ENCODE measurements at regions not wholly inside any gene's neighbourhood (a gene's known extent, or its start where the extent isn't known, plus 50 kb on each side); places are given as distances from the start of the nearest gene placed in this dataset.

DNA sequence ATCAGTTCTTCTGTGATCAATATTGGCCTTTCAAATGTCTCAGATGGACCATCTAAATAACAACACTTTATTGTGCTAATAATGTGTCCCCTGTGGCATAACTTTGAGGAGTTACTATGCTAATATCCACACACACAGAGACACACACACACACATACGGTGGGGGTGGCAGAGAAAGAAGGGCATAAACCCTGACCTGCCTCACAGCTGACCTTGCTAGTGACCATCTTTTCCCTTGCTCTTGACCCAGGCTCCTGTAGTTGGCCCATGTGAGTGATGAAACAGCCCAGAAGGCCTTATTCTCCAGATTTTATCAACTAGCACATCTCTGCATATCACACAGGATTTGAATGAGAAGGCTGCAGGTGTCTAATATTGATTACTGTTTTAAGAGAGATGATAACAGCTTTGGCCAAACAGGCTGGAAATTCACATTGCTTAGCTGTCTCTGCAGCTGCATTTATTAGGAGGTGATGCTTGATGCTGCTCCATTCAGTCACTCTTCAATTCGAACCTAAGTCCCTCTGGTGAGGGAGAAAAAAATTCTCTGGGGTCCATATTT lies 176.4 kb downstream of the ACTR3 start:
- Histone ChIP-seq H3K4me3 (ENCODE audit: low read depth in 1 of 3, low read length in 3 of 3) (no peak overlapping the region), H3K4me1 (ENCODE audit: control insufficient read depth in 4 of 4, insufficient read depth in 4 of 4, low read length in 3 of 4) (peaks cover 0 to 8% (median 5%) of the 10 kb centered on the region in 4 donors), H3K27ac (ENCODE audit: low read depth in 1 of 2, low read length in 2 of 2) (no peak overlapping the region), H3K36me3 (ENCODE audit: control insufficient read depth in 4 of 4, insufficient read depth in 3 of 4, low read depth in 1 of 4, low read length in 3 of 4) (no peaks in the 10 kb centered on the region), H3K27me3 (ENCODE audit: control insufficient read depth in 4 of 4, insufficient read depth in 4 of 4, low read length in 3 of 4) (no peaks in the 10 kb centered on the region), H3K9me3 (ENCODE audit: control insufficient read depth in 4 of 4, low read length in 3 of 4) (no peaks in the 10 kb centered on the region), H3K9ac (ENCODE audit: low read depth in 1 of 2, low read length in 2 of 2) (no peak overlapping the region)
- DNase-seq (ENCODE audit: low spot score) = no peak
- WGBS = 67% methylated on average over 2 of the region's 2 CpGs
- TF ChIP-seq TAF1 (conservative IDR thresholded peaks at IDR 0.05) (no peak), HNF4A (conservative IDR thresholded peaks at IDR 0.05) (no peak), NR2F2 (IDR thresholded peaks at IDR 0.05) (no peak), EGR1 (IDR thresholded peaks at IDR 0.05; ENCODE audit: low read depth in 2 of 2) (no peak), GABPA (IDR thresholded peaks at IDR 0.05 in 1 of 2, conservative IDR thresholded peaks at IDR 0.05 in 1 of 2) (no peak), RAD21 (IDR thresholded peaks at IDR 0.05) (no peak), HNF4G (IDR thresholded peaks at IDR 0.05) (no peak), JUND (IDR thresholded peaks at IDR 0.05) (no peak), RXRA (IDR thresholded peaks at IDR 0.05) (no peak), FOXA1 (IDR thresholded peaks at IDR 0.05) (no peak), FOXA2 (IDR thresholded peaks at IDR 0.05) (no peak), SP1 (IDR thresholded peaks at IDR 0.05) (no peak)
- TF ChIP-seq, protein P1, sequence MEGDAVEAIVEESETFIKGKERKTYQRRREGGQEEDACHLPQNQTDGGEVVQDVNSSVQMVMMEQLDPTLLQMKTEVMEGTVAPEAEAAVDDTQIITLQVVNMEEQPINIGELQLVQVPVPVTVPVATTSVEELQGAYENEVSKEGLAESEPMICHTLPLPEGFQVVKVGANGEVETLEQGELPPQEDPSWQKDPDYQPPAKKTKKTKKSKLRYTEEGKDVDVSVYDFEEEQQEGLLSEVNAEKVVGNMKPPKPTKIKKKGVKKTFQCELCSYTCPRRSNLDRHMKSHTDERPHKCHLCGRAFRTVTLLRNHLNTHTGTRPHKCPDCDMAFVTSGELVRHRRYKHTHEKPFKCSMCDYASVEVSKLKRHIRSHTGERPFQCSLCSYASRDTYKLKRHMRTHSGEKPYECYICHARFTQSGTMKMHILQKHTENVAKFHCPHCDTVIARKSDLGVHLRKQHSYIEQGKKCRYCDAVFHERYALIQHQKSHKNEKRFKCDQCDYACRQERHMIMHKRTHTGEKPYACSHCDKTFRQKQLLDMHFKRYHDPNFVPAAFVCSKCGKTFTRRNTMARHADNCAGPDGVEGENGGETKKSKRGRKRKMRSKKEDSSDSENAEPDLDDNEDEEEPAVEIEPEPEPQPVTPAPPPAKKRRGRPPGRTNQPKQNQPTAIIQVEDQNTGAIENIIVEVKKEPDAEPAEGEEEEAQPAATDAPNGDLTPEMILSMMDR (IDR thresholded peaks at IDR 0.05; ENCODE audit: low read depth, low read length, missing input control) = no peak
- TF ChIP-seq, protein P2, sequence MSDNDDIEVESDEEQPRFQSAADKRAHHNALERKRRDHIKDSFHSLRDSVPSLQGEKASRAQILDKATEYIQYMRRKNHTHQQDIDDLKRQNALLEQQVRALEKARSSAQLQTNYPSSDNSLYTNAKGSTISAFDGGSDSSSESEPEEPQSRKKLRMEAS (IDR thresholded peaks at IDR 0.05) = no peak
- TF ChIP-seq, protein P3, sequence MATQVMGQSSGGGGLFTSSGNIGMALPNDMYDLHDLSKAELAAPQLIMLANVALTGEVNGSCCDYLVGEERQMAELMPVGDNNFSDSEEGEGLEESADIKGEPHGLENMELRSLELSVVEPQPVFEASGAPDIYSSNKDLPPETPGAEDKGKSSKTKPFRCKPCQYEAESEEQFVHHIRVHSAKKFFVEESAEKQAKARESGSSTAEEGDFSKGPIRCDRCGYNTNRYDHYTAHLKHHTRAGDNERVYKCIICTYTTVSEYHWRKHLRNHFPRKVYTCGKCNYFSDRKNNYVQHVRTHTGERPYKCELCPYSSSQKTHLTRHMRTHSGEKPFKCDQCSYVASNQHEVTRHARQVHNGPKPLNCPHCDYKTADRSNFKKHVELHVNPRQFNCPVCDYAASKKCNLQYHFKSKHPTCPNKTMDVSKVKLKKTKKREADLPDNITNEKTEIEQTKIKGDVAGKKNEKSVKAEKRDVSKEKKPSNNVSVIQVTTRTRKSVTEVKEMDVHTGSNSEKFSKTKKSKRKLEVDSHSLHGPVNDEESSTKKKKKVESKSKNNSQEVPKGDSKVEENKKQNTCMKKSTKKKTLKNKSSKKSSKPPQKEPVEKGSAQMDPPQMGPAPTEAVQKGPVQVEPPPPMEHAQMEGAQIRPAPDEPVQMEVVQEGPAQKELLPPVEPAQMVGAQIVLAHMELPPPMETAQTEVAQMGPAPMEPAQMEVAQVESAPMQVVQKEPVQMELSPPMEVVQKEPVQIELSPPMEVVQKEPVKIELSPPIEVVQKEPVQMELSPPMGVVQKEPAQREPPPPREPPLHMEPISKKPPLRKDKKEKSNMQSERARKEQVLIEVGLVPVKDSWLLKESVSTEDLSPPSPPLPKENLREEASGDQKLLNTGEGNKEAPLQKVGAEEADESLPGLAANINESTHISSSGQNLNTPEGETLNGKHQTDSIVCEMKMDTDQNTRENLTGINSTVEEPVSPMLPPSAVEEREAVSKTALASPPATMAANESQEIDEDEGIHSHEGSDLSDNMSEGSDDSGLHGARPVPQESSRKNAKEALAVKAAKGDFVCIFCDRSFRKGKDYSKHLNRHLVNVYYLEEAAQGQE (IDR thresholded peaks at IDR 0.05) = no peak
- TF ChIP-seq, protein P4, sequence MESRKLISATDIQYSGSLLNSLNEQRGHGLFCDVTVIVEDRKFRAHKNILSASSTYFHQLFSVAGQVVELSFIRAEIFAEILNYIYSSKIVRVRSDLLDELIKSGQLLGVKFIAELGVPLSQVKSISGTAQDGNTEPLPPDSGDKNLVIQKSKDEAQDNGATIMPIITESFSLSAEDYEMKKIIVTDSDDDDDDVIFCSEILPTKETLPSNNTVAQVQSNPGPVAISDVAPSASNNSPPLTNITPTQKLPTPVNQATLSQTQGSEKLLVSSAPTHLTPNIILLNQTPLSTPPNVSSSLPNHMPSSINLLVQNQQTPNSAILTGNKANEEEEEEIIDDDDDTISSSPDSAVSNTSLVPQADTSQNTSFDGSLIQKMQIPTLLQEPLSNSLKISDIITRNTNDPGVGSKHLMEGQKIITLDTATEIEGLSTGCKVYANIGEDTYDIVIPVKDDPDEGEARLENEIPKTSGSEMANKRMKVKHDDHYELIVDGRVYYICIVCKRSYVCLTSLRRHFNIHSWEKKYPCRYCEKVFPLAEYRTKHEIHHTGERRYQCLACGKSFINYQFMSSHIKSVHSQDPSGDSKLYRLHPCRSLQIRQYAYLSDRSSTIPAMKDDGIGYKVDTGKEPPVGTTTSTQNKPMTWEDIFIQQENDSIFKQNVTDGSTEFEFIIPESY (IDR thresholded peaks at IDR 0.05) = no peak

DNA sequence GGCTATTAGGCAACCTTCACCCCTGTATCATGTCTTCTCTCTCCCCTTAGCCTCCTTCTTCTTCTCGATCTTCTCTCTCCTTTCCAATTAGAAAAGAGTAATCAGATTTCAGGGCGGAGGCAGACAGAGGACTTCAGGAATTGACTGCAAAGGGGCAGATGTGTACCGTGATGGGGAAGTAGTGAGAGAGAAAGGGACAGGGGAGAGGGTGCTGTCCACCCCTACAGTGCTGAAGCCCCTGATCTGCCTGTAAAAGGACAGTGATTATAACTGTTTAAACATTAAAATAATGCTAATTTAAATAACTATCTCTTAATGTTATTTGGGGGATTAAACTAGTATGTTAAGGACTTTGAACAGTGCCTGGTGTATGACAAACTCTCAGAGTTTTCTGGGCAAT lies 178.5 kb downstream of the ACTR3 start:
- TF ChIP-seq, protein P3 (IDR thresholded peaks at IDR 0.05) = peak; percentile 98
- TF ChIP-seq GABPA (IDR thresholded peaks at IDR 0.05 in 1 of 2, conservative IDR thresholded peaks at IDR 0.05 in 1 of 2) = no peak
- H3K36me3 ChIP-seq (ENCODE audit: control insufficient read depth in 4 of 4, insufficient read depth in 3 of 4, low read depth in 1 of 4, low read length in 3 of 4) = no peaks in the 10 kb centered on the region
- no peak for DNase-seq (ENCODE audit: low spot score)
- no peaks in the 10 kb centered on the region for H3K27me3 ChIP-seq (ENCODE audit: control insufficient read depth in 4 of 4, insufficient read depth in 4 of 4, low read length in 3 of 4)
- peaks cover 0 to 8% (median 5%) of the 10 kb centered on the region in 4 donors for H3K4me1 ChIP-seq (ENCODE audit: control insufficient read depth in 4 of 4, insufficient read depth in 4 of 4, low read length in 3 of 4)
- H3K4me3 ChIP-seq (ENCODE audit: low read depth in 1 of 3, low read length in 3 of 3) = no peak overlapping the region
- no peak overlapping the region for H3K9ac ChIP-seq (ENCODE audit: low read depth in 1 of 2, low read length in 2 of 2)
- H3K9me3 ChIP-seq (ENCODE audit: control insufficient read depth in 4 of 4, low read length in 3 of 4) = no peaks in the 10 kb centered on the region
- H3K27ac ChIP-seq (ENCODE audit: low read depth in 1 of 2, low read length in 2 of 2) = no peak overlapping the region
- 44% methylated on average over 3 of the region's 3 CpGs for WGBS

Measured in liver (tissue), 8 donors.